Naive thymus-derived CD8-positive, alpha-beta T cell (primary cell): ENCODE measurements at regions not wholly inside any gene's neighbourhood (a gene's known extent, or its start where the extent isn't known, plus 50 kb on each side); places are given as distances from the start of the nearest gene placed in this dataset.
A peak's percentile ranks its signal among the peaks of the same experiment; 100 is the strongest.

Source experiments
- ATAC-seq, 2 donors: fragments of 150-1000 bp; cut with Tn5 transposase in 1 of 2; sonication (Bioruptor Pico), chemical (Tn5 transposase) in 1 of 2; 1 replicate in 1 of 2; 2 replicates in 1 of 2; pipeline ENCODE4 v1.10.0; 2021; ENCODE audit warnings: mild to moderate bottlenecking in 2 of 2, moderate library complexity in 2 of 2
- POLR2A ChIA-PET: fragments of 350-600 bp; sonication (Branson Sonifier 250); formaldehyde crosslinking; loops from one replicate; lab custom pipeline; 2021; ENCODE audit warnings: antibody characterized with exemption; lab: Charles Lee
- DNase-seq, 10 donors: peaks; one replicate each; pipeline versions ENCODE4 v3.0.0 to v3.0.0-alpha.2; 2020 to 2022
- H3K27ac Mint-ChIP-seq, 10 donors: one replicate each; pipeline ENCODE4 v1.8.0; 2020 to 2022; ENCODE audit warnings: mild to moderate bottlenecking in 10 of 10, mixed read lengths in 10 of 10, moderate library complexity in 4 of 10, inconsistent platforms in 1 of 10
- H3K27me3 Mint-ChIP-seq, 5 donors: one replicate each; pipeline ENCODE4 v1.8.0; 2021 to 2022; ENCODE audit warnings: mixed read lengths in 5 of 5
- H3K36me3 Mint-ChIP-seq, 3 donors: one replicate each; pipeline ENCODE4 v1.8.0; 2020 to 2022; ENCODE audit warnings: mixed read lengths in 3 of 3, mild to moderate bottlenecking in 2 of 3, inconsistent platforms in 1 of 3
- H3K4me1 Mint-ChIP-seq, 4 donors: one replicate each; pipeline ENCODE4 v1.8.0; 2021 to 2022; ENCODE audit warnings: mixed read lengths in 4 of 4
- H3K4me3 Mint-ChIP-seq, 10 donors: one replicate each; pipeline ENCODE4 v1.8.0; 2020 to 2022; ENCODE audit warnings: mild to moderate bottlenecking in 10 of 10, mixed read lengths in 10 of 10, moderate library complexity in 6 of 10, inconsistent platforms in 1 of 10
- H3K9me3 Mint-ChIP-seq, 9 donors: one replicate each; pipeline ENCODE4 v1.8.0; 2020 to 2022; ENCODE audit warnings: mixed read lengths in 9 of 9, mild to moderate bottlenecking in 3 of 9, inconsistent platforms in 1 of 9, moderate library complexity in 1 of 9

DNA sequence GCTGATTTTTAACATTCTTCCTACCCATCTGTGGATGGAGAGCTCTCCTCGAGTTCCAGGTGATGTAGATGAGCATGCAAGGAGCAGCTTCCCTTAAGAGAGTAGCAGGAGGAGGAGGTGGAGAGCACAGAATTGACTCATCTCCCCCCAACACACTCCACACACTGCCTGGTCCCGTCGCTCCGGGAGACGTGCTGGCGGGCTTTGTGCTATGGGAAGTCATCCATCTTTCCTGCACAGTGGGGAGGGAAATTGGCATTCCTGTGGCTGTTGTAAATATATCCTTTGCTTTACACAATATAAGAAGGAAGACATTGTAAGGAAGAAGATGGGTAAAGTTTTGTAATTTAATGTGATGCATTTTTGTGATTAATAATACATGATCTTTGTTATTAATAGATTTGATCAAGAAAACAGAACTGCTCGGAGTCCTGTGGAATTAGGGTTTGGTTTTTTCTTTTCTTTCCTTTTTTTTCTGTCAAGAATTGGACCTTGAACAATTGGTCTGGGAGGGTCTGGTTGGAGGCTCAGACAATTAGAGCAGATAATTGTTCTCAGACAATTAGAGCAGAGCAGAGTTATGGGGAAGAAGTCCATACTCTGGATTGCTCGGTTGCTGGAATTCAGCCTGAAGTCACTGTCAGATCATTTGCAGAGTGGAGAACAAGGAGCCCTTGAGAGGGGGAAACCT is 297.8 kb downstream of the GADD45G start:
- POLR2A ChIA-PET, result no interaction called here
- no peak overlapping the region for H3K27ac Mint-ChIP-seq
- H3K36me3 Mint-ChIP-seq, result peaks cover 0 to 5% (median 0%) of the 10 kb centered on the region in 3 donors
- peaks cover 0 to 2% (median 0%) of the 10 kb centered on the region in 9 donors for H3K9me3 Mint-ChIP-seq
- no peak for ATAC-seq
- no peak for DNase-seq
- H3K4me3 Mint-ChIP-seq, result no peak overlapping the region
- peaks cover 7 to 39% (median 18%) of the 10 kb centered on the region in 5 donors for H3K27me3 Mint-ChIP-seq
- no peaks in the 10 kb centered on the region for H3K4me1 Mint-ChIP-seq

DNA sequence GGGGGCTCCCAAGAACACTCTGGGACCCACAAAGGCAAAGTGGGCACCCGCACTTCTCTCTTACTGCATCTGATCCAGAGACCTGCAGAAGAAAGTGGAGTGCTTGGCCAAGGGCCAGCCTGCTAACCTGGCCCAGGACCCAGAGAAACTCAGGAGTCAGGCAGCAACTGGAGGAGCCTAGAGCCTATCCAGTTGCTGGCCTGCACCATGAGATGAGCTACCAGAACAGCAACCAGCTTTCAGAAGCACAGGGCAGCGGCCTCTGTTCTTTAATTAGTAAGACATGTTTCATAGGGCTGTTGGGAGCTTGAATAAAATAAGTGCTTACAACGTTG is 298.3 kb downstream of the GADD45G start:
- peaks cover 6 to 39% (median 18%) of the 10 kb centered on the region in 5 donors for H3K27me3 Mint-ChIP-seq
- H3K27ac Mint-ChIP-seq, result no peak overlapping the region
- H3K4me1 Mint-ChIP-seq, result no peaks in the 10 kb centered on the region
- DNase-seq, result no peak
- POLR2A ChIA-PET, result no interaction called here
- no peak overlapping the region for H3K4me3 Mint-ChIP-seq
- peaks cover 0 to 5% (median 0%) of the 10 kb centered on the region in 3 donors for H3K36me3 Mint-ChIP-seq
- no peak for ATAC-seq
- H3K9me3 Mint-ChIP-seq, result peaks cover 0 to 2% (median 0%) of the 10 kb centered on the region in 9 donors

DNA sequence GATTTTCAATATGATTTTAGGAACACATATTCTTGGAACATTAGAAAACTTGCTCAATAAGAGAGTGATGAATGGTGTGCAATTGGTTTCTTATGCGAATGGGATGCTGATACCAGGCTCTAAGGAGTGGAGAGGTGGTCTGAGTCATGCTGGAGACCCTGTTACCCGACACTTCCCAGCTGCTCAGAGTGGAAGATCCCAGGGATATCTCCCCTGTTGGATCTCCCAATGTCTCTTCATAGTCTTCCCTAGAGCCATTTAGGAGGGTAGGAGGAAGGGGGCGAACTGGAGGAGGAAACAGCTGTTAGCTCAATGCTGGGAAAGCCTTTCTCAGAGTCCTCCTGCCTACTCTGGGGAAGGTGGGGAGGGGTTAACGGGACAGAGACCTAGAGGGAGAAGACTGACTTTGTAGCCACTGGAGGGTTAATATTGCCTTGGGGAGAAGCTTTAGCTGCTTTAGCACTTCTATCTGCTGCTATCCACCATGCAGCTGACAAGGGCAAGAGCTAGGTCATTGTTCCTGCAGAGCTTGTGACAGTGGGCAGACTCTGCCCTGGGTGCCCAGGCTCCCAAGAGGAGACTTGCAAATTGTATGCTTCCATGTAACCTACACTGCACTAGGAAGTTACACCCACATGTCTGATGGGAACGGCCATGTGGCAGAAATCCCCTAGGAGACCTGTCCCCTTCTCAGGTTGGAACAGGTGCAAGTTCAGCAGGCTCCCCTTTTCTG is 301.0 kb downstream of the GADD45G start:
- POLR2A ChIA-PET, result no interaction called here
- Mint-ChIP-seq H3K4me1 (no peaks in the 10 kb centered on the region), H3K36me3 (peaks cover 0 to 5% (median 0%) of the 10 kb centered on the region in 3 donors), H3K27me3 (peaks cover 3 to 20% (median 13%) of the 10 kb centered on the region in 5 donors), H3K4me3 (no peak overlapping the region), H3K9me3 (peaks cover 0 to 2% (median 0%) of the 10 kb centered on the region in 9 donors), H3K27ac (no peak overlapping the region)
- ATAC-seq, result no peak
- DNase-seq, result no peak

DNA sequence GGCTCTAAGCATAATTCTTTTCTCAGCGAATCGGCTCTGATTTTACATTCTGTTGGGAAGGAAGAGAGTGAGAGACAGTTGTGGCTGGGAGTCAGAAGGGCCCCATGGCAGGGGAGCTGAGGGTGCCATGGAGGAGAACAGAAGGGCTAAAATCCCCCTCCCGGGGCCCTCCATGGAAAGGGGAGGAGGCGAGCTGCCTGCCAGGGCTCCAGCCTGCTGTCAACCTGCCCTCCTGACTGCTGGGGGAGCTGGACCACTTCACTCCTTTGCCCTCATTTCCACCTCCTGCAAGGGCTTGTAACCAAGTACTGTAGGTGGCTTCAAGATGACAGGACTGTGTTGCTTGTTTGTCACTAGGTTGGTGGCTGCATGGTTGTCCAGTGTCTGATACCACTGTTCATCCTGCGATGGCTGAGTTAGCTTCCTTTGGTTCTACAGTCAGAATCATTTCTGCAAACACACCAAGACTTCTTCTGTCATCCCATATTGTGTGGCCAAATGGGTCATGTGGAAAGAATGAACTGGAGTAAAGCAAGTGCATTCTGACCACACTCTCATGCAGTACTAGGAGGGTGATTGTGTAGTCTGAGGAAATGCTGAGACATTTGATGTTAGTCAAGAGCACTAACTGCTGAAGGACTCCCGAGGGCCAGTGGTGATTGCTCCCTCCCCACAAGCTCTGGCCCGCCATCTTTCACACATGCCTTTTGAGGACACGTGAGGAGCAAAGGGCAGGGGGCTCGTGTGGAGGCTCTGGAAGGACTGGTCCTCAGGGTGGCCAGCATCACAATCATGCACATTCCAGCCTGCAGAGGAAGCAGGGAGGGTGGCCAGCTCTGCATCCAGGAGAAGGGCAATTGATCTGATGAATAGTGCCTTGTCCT is 307.2 kb downstream of the GADD45G start:
- DNase-seq (no peak), ATAC-seq (no peak)
- no peak overlapping the region for H3K4me3 Mint-ChIP-seq
- H3K36me3 Mint-ChIP-seq, result no peaks in the 10 kb centered on the region
- H3K9me3 Mint-ChIP-seq, result no peaks in the 10 kb centered on the region
- H3K4me1 Mint-ChIP-seq, result no peaks in the 10 kb centered on the region
- no peak overlapping the region for H3K27ac Mint-ChIP-seq
- H3K27me3 Mint-ChIP-seq, result peaks cover 0 to 3% (median 0%) of the 10 kb centered on the region in 5 donors
- POLR2A ChIA-PET, result no interaction called here

DNA sequence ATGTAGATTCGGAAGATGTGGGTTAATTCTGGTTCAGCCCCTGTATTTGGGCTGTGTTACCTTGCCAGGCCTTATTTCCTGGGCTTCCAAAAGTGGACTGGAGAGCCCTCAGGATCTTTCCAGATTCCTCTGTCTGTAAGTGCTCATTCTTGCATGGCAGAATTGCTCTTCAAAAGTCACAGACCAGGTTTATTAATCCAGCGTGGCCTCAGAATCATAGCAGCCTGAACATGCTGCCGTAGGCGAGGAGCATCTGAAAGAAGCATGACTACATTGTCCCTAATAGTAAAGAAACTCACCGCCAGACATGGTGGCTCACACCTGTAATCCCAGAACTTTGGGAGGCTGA is 307.8 kb downstream of the GADD45G start:
- POLR2A ChIA-PET, result no interaction called here

DNA sequence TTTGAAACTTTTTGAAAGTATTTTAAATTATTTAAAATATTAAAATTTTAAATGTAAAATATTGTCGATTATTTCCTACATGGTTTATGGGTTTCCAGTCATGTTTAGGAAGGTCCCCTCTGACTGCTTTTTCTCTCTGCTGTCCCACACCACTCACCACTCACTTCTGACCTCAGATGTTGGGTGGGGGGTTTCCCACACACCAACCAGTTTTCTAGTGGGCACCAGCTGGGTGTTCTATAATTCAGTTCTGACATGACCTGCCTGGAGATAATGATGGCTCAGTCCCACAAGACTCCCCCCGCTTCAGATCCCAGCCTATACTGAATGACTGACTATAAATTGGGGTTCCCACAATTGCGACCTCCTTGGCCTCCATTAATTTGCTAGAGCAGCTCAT is 310.4 kb downstream of the GADD45G start:
- Mint-ChIP-seq H3K36me3 (no peaks in the 10 kb centered on the region), H3K9me3 (no peaks in the 10 kb centered on the region), H3K4me1 (peaks cover 0 to 6% (median 3%) of the 10 kb centered on the region in 4 donors), H3K4me3 (no peak overlapping the region), H3K27ac (no peak overlapping the region), H3K27me3 (peaks cover 0 to 18% (median 8%) of the 10 kb centered on the region in 5 donors)
- ATAC-seq (no peak), DNase-seq (no peak)
- POLR2A ChIA-PET, result no interaction called here

More for the DNA sequence above, 307.8 kb downstream of the GADD45G start:
- Mint-ChIP-seq H3K36me3 (no peaks in the 10 kb centered on the region), H3K4me3 (no peak overlapping the region), H3K27ac (no peak overlapping the region), H3K27me3 (no peaks in the 10 kb centered on the region), H3K9me3 (no peaks in the 10 kb centered on the region), H3K4me1 (no peaks in the 10 kb centered on the region)
- ATAC-seq (no peak), DNase-seq (no peak)

DNA sequence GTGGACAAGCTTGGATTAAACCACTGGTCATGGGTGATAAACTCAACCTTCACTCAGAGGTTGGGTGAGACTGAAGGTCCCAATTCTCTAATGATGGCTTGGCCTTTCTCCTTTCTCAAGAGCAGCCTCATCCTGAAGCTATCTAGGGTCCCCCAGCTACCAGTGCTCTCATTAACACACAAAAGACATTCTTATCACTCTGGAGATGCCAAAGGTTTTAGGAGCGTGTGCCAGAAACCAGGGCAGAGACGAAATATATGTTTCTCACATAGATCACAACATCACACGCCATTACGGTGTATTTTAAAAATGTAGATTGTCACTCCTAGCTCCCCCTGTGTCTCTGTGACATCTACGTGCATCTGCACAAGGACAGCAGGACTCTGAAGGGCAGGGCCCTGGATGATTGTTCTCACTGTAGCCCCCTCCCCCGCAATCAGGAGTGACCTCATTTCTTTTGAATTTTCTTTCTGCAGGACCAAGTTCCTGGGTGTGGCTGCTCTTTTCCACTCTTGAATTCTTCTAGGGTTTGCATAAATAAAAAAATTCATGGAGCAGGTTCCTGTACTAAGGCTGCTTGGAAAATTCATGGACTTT is 311.3 kb downstream of the GADD45G start:
- Mint-ChIP-seq H3K27me3 (peaks cover 0 to 22% (median 11%) of the 10 kb centered on the region in 5 donors), H3K27ac (no peak overlapping the region), H3K4me1 (peaks cover 0 to 6% (median 3%) of the 10 kb centered on the region in 4 donors), H3K9me3 (no peaks in the 10 kb centered on the region), H3K36me3 (no peaks in the 10 kb centered on the region), H3K4me3 (no peak overlapping the region)
- no peak for ATAC-seq
- DNase-seq, result no peak
- POLR2A ChIA-PET, result no interaction called here

DNA sequence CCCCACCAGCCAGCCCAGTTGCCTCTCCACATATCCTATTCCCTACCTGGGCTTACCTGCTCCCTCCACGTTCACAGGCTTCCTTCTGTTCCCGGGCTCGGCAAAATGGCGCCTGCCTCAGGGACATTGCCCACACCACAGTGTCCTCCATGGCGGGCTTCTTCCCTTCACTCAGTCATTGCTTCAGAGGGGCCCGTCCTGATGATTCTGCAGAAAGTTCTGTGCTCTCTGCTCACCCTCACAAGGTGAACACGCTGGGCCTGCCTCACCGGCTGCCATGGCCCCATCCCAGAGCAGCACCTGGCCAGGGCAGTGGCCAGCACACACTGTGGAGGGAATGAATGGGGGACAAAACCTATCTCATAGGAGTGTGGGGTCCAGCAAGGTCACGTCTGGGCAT is 313.0 kb downstream of the GADD45G start:
- no peak for DNase-seq
- POLR2A ChIA-PET, result no interaction called here
- H3K36me3 Mint-ChIP-seq, result no peaks in the 10 kb centered on the region
- no peaks in the 10 kb centered on the region for H3K9me3 Mint-ChIP-seq
- H3K27me3 Mint-ChIP-seq, result peaks cover 0 to 29% (median 15%) of the 10 kb centered on the region in 5 donors
- no peak for ATAC-seq
- no peak overlapping the region for H3K4me3 Mint-ChIP-seq
- H3K4me1 Mint-ChIP-seq, result peaks cover 0 to 6% (median 4%) of the 10 kb centered on the region in 4 donors
- H3K27ac Mint-ChIP-seq, result peak overlapping the region in 1 of 10 donors; percentile 2

DNA sequence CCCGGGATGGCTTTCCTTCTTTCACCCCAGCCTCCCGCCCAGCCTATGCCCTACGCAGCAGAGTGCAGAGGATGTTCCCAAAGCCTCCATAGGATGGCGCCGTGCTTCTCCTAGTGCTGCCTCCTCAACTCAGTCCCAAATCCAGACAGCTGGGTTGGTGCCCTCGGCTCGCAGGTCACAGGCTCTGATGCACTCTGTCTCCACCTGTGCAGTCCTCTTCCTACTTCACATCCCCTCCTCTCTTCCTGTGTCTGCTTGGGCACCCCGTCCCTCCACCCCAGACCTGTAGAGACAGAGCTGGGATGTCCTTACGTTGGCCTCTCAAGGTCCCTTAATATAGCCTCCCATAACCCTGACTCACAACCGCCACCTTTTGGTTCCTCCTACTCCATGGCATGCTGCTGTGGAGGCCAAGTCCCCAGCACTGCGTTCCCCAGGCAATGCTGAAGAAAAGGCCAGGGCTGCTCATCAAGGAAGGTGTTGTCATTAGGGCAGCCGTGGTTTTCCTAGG is 314.4 kb downstream of the GADD45G start:
- H3K27me3 Mint-ChIP-seq, result peaks cover 2 to 42% (median 22%) of the 10 kb centered on the region in 5 donors
- ATAC-seq (peak; percentile 72 to 79), DNase-seq (peak in 6 of 10 donors; percentile 10 to 31 (median 22))
- no peaks in the 10 kb centered on the region for H3K9me3 Mint-ChIP-seq
- no peaks in the 10 kb centered on the region for H3K36me3 Mint-ChIP-seq
- peaks cover 3 to 11% (median 5%) of the 10 kb centered on the region in 4 donors for H3K4me1 Mint-ChIP-seq
- no peak overlapping the region for H3K4me3 Mint-ChIP-seq
- POLR2A ChIA-PET, result no interaction called here
- no peak overlapping the region for H3K27ac Mint-ChIP-seq

DNA sequence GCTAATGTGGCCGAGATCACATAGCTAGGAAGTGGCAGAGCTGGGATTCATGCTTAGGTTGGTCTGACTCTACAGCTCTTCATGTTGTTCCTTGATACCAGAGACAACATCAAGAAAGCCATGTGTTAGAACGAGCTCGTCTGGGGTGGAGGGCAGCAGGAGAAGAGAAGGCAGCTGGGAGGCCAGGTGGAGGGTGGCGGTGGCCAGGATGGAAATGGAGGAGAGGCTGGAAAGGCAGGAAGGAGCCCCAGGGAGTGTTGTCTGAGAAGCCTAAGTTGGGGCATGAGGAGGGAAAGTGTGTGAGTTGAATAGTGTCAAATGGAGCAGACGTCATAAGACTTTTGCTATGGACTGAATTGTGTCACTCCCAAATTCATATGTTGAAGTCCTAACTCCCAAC is 315.3 kb downstream of the GADD45G start:
- no peaks in the 10 kb centered on the region for H3K9me3 Mint-ChIP-seq
- POLR2A ChIA-PET, result no interaction called here
- H3K4me3 Mint-ChIP-seq, result no peak overlapping the region
- no peak for DNase-seq
- H3K36me3 Mint-ChIP-seq, result no peaks in the 10 kb centered on the region
- H3K27ac Mint-ChIP-seq, result no peak overlapping the region
- no peak for ATAC-seq
- H3K4me1 Mint-ChIP-seq, result peaks cover 4 to 11% (median 6%) of the 10 kb centered on the region in 4 donors
- H3K27me3 Mint-ChIP-seq, result peaks cover 2 to 43% (median 25%) of the 10 kb centered on the region in 5 donors

DNA sequence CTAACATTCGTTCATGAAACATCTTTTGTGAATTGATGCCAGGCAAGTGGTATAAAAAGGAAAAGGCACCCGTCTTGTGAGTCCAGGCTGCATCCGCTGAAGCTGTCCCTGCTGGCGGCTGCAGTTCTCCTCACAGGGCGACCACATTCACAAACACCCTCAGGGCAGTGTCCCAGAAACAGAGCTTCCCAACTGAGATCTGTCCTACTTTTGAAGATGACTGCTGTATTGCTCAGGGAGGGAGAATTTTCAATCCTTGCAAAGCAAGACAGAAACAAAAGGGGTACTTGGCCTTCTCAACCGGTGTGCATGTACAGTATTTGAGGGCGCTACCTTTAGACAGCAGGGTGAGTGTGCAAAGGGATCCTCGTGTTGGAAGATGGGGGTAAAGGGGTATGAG is 316.1 kb downstream of the GADD45G start:
- DNase-seq (no peak), ATAC-seq (no peak)
- Mint-ChIP-seq H3K4me1 (peaks cover 4 to 11% (median 6%) of the 10 kb centered on the region in 4 donors), H3K9me3 (no peaks in the 10 kb centered on the region), H3K27me3 (peaks cover 3 to 43% (median 25%) of the 10 kb centered on the region in 5 donors), H3K27ac (no peak overlapping the region), H3K4me3 (no peak overlapping the region), H3K36me3 (no peaks in the 10 kb centered on the region)
- POLR2A ChIA-PET, result no interaction called here

DNA sequence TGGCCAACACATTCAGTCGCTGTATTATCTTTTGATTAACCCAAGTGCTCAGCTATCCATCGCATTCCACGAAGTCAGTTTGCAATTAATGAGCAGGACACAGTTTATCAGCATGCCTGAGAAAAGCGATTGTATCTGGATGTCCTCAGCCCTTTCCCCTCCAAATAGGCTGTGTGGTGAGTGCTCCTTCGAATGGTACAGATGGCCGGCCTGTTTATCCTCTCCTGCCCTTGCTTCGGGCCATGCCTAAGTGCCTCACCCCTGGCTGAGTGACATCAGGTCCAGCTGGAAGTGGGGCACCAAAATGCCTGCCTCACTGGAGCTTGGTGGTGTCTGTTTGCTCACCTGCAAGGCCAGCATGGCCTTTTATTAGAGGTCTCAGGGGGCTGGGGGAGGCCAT is 317.3 kb downstream of the GADD45G start:
- POLR2A ChIA-PET, result no interaction called here
- DNase-seq (no peak), ATAC-seq (no peak)
- Mint-ChIP-seq H3K9me3 (no peaks in the 10 kb centered on the region), H3K4me3 (no peak overlapping the region), H3K27ac (no peak overlapping the region), H3K36me3 (no peaks in the 10 kb centered on the region), H3K4me1 (peaks cover 4 to 11% (median 6%) of the 10 kb centered on the region in 4 donors), H3K27me3 (peaks cover 4 to 43% (median 25%) of the 10 kb centered on the region in 5 donors)
